Prostate gland (tissue), 2 donors: ENCODE measurements at regions not wholly inside any gene's neighbourhood (a gene's known extent, or its start where the extent isn't known, plus 50 kb on each side); places are given as distances from the start of the nearest gene placed in this dataset.

Source experiments
- CTCF ChIP-seq, 4 experiments: fragments of 200-600 bp in 2 of 4; fragments of 450-650 bp in 2 of 4; sonication (generic) in 2 of 4; IDR thresholded peaks; 1 replicate in 3 of 4; 2 replicates in 1 of 4; pipeline ENCODE4 v1.5.1; 2016 to 2019; ENCODE audit warnings: antibody characterized with exemption in 4 of 4, mild to moderate bottlenecking in 2 of 4, moderate library complexity in 2 of 4
- POLR2A ChIP-seq: fragments of 450-650 bp; IDR thresholded peaks from one replicate; pipeline ENCODE4 v1.6.1; 2016; ENCODE audit warnings: antibody characterized with exemption, mild to moderate bottlenecking
- POLR2AphosphoS5 ChIP-seq: sonication (generic); formaldehyde crosslinking; IDR thresholded peaks from one replicate; pipeline ENCODE4 v1.6.1; 2017; ENCODE audit warnings: antibody characterized with exemption

- TF ChIP-seq CTCF (IDR thresholded peaks at IDR 0.05) (no peak), POLR2A (no peak), POLR2AphosphoS5 (no peak)
Observed at GRCh38 chr16:85519540-85520231, 93.4 kb upstream of the GSE1 start.
